ENCODE measurements at regions not wholly inside any gene's neighbourhood (a gene's known extent, or its start where the extent isn't known, plus 50 kb on each side); places are given as distances from the start of the nearest gene placed in this dataset.
A peak's percentile ranks its signal among the peaks of the same experiment; 100 is the strongest.

DNA sequence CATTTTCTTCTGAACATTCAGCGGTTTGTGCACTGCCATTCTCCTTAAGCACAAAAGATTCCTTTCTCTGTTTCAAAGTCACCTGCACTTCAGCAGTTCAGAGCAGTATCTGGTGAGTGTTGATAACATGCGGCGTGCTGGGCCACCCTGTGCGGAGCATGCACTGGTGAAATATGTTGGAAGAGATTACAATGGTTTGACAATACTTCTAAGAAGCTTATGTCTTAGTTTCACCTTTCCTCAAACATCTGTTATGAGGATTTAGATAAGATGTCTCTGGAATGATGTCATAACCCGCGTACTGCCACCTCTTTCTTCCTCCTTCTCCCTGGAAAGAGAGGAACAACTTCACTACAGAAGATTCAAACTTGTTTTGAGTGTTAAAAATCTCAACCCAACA lies 650.3 kb downstream of the AJAP1 start:
- Histone ChIP-seq H3K9me3 (no peaks in the 10 kb centered on the region), H3K27me3 (no peaks in the 10 kb centered on the region), H3K4me3 (no peak overlapping the region), H3K36me3 (no peaks in the 10 kb centered on the region), H3K4me1 (no peaks in the 10 kb centered on the region), H3K27ac (no peak overlapping the region)
- intact Hi-C loops (cut with DNase I; ENCODE audit: low total_unique reads): no loop called here
- TF ChIP-seq, protein P1, sequence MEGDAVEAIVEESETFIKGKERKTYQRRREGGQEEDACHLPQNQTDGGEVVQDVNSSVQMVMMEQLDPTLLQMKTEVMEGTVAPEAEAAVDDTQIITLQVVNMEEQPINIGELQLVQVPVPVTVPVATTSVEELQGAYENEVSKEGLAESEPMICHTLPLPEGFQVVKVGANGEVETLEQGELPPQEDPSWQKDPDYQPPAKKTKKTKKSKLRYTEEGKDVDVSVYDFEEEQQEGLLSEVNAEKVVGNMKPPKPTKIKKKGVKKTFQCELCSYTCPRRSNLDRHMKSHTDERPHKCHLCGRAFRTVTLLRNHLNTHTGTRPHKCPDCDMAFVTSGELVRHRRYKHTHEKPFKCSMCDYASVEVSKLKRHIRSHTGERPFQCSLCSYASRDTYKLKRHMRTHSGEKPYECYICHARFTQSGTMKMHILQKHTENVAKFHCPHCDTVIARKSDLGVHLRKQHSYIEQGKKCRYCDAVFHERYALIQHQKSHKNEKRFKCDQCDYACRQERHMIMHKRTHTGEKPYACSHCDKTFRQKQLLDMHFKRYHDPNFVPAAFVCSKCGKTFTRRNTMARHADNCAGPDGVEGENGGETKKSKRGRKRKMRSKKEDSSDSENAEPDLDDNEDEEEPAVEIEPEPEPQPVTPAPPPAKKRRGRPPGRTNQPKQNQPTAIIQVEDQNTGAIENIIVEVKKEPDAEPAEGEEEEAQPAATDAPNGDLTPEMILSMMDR (IDR thresholded peaks at IDR 0.05 in 4 of 5, conservative IDR thresholded peaks at IDR 0.05 in 1 of 5): no peak
- DNase-seq (no peak), ATAC-seq (no peak)
- in situ Hi-C loops (cut with MboI; ENCODE audit: low sequenced_read_pairs in 4 of 4): no loop called here

DNA sequence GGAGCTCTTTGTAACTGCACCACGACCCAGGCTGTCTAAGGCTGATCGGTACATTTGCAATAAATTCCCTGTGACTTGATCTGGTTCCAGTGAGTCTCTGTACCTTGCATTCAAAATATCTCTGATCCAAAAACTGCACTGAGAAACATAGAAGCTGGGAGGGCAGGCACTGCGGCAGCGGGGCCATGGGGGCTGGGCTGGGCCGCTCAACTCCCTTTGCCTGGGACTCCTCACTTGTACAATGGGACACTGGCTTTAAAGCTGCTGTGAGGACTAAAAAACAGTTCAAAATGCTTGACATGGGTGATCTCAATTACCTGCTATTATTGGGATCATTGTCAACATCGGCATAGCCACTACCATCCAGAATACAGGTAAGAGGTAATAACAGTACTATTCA lies 644.0 kb downstream of the AJAP1 start:
- DNase-seq: no peak
- TF ChIP-seq, protein P1 (IDR thresholded peaks at IDR 0.05 in 4 of 5, conservative IDR thresholded peaks at IDR 0.05 in 1 of 5): no peak
- no peak for TF ChIP-seq POLR2A (IDR thresholded peaks at IDR 0.05)
- Histone ChIP-seq H3K36me3 (no peaks in the 10 kb centered on the region), H3K27ac (no peak overlapping the region), H3K4me1 (no peaks in the 10 kb centered on the region), H3K9me3 (no peaks in the 10 kb centered on the region), H3K4me3 (no peak overlapping the region), H3K27me3 (peaks cover 0 to 4% (median 0%) of the 10 kb centered on the region in 3 donors)
- in situ Hi-C loops (cut with MboI; ENCODE audit: low sequenced_read_pairs in 4 of 4): no loop called here
- intact Hi-C loops (cut with DNase I; ENCODE audit: low total_unique reads): no loop called here
- no peak for ATAC-seq

DNA sequence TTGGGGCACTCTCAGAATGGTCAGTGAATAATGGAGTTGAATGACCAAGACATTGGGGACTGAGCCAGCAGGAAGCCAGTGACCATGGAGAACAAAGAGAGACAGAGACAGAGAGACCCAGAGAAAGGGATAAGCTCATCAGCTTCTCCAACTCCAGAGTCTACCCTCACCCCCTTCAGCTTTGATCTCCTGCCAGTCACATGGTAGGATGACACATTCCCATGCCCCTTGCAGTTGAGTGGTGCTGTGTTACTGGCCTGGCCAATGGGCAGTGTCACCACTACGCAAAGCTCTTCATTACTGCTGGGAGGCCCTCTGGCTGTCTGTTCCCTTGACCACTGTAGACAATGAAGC lies 643.5 kb downstream of the AJAP1 start:
- in situ Hi-C loops (cut with MboI; ENCODE audit: low sequenced_read_pairs in 4 of 4): no loop called here
- ATAC-seq (no peak), DNase-seq (no peak)

DNA sequence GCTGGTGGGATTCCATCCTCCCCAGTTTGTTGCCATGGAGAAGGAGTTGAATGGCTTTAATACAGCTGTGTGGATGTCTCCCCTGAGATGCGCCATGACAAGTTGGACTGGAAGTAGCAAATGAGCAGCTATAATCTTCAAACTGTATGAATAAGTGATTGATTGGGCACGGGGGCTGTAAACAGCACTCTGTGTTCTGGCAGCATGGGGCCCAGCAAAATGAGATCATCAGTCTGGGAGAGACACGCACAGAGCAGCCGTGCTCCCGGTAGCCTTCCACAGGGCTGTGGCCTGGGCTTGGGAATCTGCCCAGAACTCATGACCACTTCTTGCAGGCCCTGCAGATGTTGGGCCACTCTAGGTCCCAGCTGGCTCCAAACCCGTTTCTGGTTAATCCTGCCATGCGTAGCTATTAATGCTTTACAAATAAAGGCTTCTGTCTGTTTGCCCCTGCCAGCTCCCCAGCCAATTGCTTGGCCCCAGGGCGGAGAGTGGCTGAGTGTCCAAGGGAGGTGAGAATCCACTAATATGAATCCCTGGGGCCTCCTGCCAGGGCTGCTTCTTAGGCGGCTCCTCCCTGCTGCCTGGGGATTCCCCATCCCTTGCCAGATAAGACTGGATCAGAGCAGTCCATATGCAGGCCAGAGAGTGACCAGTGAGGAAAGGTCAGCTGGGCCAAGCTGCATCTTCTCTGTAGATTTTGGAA lies 642.9 kb downstream of the AJAP1 start:
- TF ChIP-seq, protein P1 (IDR thresholded peaks at IDR 0.05 in 4 of 5, conservative IDR thresholded peaks at IDR 0.05 in 1 of 5): no peak
- TF ChIP-seq POLR2A (IDR thresholded peaks at IDR 0.05): no peak
- no peaks in the 10 kb centered on the region for H3K4me1 ChIP-seq
- intact Hi-C loops (cut with DNase I; ENCODE audit: low total_unique reads) (no loop called here), in situ Hi-C loops (cut with MboI; ENCODE audit: low sequenced_read_pairs in 4 of 4) (no loop called here)
- H3K4me3 ChIP-seq: no peak overlapping the region
- H3K9me3 ChIP-seq: no peaks in the 10 kb centered on the region
- H3K36me3 ChIP-seq: no peaks in the 10 kb centered on the region
- no peak overlapping the region for H3K27ac ChIP-seq
- peak; percentile 33 to 49 for DNase-seq
- H3K27me3 ChIP-seq: peaks cover 0 to 4% (median 0%) of the 10 kb centered on the region in 3 donors
- peak in 1 of 2 donors; percentile 79 for ATAC-seq

More for the DNA sequence above, 643.5 kb downstream of the AJAP1 start:
- no peaks in the 10 kb centered on the region for H3K9me3 ChIP-seq
- intact Hi-C loops (cut with DNase I; ENCODE audit: low total_unique reads): no loop called here
- H3K27me3 ChIP-seq: peaks cover 0 to 4% (median 0%) of the 10 kb centered on the region in 3 donors
- H3K4me1 ChIP-seq: no peaks in the 10 kb centered on the region
- no peak for TF ChIP-seq POLR2A (IDR thresholded peaks at IDR 0.05)
- TF ChIP-seq, protein P1 (IDR thresholded peaks at IDR 0.05 in 4 of 5, conservative IDR thresholded peaks at IDR 0.05 in 1 of 5): no peak
- no peak overlapping the region for H3K27ac ChIP-seq
- H3K4me3 ChIP-seq: no peak overlapping the region
- no peaks in the 10 kb centered on the region for H3K36me3 ChIP-seq

All from gastrocnemius medialis (tissue), 4 donors.